Gastrocnemius medialis (tissue), 4 donors: ENCODE measurements at regions not wholly inside any gene's neighbourhood (a gene's known extent, or its start where the extent isn't known, plus 50 kb on each side); places are given as distances from the start of the nearest gene placed in this dataset.

Experiments used
- POLR2A ChIP-seq, 2 donors: fragments of 450-650 bp; IDR thresholded peaks; one replicate each; pipeline ENCODE4 v1.6.1; 2017; ENCODE audit warnings: antibody characterized with exemption in 2 of 2, mild to moderate bottlenecking in 2 of 2, moderate library complexity in 2 of 2
- TF ChIP-seq, protein P1 (sequence below), 5 experiments: fragments of 450-650 bp in 3 of 5; fragments of 200-600 bp in 2 of 5; sonication (generic) in 2 of 5; IDR thresholded peaks in 4 of 5; conservative IDR thresholded peaks in 1 of 5; 1 replicate in 4 of 5; 2 replicates in 1 of 5; pipeline ENCODE4 v1.5.1; 2016 to 2019; ENCODE audit warnings: antibody characterized with exemption in 5 of 5, mild to moderate bottlenecking in 3 of 5, moderate library complexity in 3 of 5

DNA sequence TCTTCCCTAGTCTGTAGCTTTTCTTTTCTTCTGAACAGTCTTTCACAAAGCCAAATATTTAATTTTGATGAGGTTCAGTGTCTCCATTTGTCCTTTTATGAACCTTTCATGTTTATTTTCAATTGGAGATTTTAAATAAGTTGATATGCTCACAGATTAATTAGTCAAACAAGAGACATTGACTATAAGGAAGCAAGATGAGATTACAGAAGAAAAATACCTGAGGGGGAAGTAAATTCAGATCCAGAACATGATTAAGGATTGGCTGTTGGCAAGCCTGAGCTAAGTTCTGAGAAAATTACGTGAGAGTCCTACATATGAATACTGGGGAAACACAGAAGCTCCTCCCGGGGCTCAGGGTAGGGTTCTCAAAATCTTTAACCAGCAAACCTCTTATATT, 1039.8 kb upstream of the SEMA6A start:
- no peak for TF ChIP-seq POLR2A (IDR thresholded peaks at IDR 0.05)
- TF ChIP-seq, protein P1, sequence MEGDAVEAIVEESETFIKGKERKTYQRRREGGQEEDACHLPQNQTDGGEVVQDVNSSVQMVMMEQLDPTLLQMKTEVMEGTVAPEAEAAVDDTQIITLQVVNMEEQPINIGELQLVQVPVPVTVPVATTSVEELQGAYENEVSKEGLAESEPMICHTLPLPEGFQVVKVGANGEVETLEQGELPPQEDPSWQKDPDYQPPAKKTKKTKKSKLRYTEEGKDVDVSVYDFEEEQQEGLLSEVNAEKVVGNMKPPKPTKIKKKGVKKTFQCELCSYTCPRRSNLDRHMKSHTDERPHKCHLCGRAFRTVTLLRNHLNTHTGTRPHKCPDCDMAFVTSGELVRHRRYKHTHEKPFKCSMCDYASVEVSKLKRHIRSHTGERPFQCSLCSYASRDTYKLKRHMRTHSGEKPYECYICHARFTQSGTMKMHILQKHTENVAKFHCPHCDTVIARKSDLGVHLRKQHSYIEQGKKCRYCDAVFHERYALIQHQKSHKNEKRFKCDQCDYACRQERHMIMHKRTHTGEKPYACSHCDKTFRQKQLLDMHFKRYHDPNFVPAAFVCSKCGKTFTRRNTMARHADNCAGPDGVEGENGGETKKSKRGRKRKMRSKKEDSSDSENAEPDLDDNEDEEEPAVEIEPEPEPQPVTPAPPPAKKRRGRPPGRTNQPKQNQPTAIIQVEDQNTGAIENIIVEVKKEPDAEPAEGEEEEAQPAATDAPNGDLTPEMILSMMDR (IDR thresholded peaks at IDR 0.05 in 4 of 5, conservative IDR thresholded peaks at IDR 0.05 in 1 of 5), result no peak
